ENCODE measurements at regions not wholly inside any gene's neighbourhood (a gene's known extent, or its start where the extent isn't known, plus 50 kb on each side); places are given as distances from the start of the nearest gene placed in this dataset.

GRCh38 chr6:147903321-147903720 lies 394.8 kb downstream of the SAMD5 start:
- Histone ChIP-seq H2BK120ac (replicated peaks; ENCODE audit: low read depth, low read length) (no peak overlapping the region), H2BK20ac (ENCODE audit: low read length) (no peak overlapping the region), H3K14ac (ENCODE audit: insufficient read length) (no peak overlapping the region), H3K36me3 (ENCODE audit: control insufficient read depth in 2 of 4, insufficient read depth in 4 of 4, low read length in 3 of 4) (no peaks in the 10 kb centered on the region), H3K79me2 (ENCODE audit: control insufficient read depth in 1 of 2, insufficient read depth in 2 of 2, low read length in 2 of 2) (no peaks in the 10 kb centered on the region), H2BK5ac (ENCODE audit: low read depth, low read length) (no peak overlapping the region), H3K27me3 (replicated peaks in 1 of 4; ENCODE audit: control insufficient read depth in 3 of 4, extremely low read depth in 1 of 4, insufficient read depth in 3 of 4, low read length in 3 of 4) (no peaks in the 10 kb centered on the region), H3K27ac (ENCODE audit: low read depth, low read length) (no peak overlapping the region), H3K4me1 (replicated peaks in 1 of 4; ENCODE audit: control insufficient read depth in 3 of 4, insufficient read depth in 4 of 4, low read length in 3 of 4) (peaks cover 0 to 7% (median 0%) of the 10 kb centered on the region in 4 experiments; a peak in 1 of 7 replicates), H3K18ac (ENCODE audit: extremely low read depth, low read length) (no peak overlapping the region), H3K4ac (replicated peaks; ENCODE audit: insufficient read length, low read depth, low read length) (no peak overlapping the region), H3K79me1 (ENCODE audit: low read depth, low read length) (no peaks in the 10 kb centered on the region), H4K5ac (ENCODE audit: insufficient read length, low read depth, low read length) (no peak overlapping the region), H3K23ac (ENCODE audit: insufficient read length) (no peak overlapping the region), H3K9ac (replicated peaks in 1 of 4; ENCODE audit: extremely low read depth in 1 of 4, low read depth in 3 of 4, low read length in 3 of 4) (no peak overlapping the region), H4K20me1 (replicated peaks in 1 of 2; ENCODE audit: control insufficient read depth in 1 of 2, insufficient read depth in 2 of 2, low read length in 2 of 2) (no peaks in the 10 kb centered on the region), H3K9me3 (ENCODE audit: insufficient read depth in 2 of 2, low read depth in 1 of 2, low read length in 1 of 2) (no peaks in the 10 kb centered on the region), H4K8ac (ENCODE audit: extremely low read depth, insufficient read depth, low read length) (no peak overlapping the region), H3K4me2 (ENCODE audit: insufficient read depth in 1 of 2, low read depth in 2 of 2, low read length in 2 of 2) (no peak overlapping the region), H2BK15ac (ENCODE audit: low read length) (no peak overlapping the region), H2AFZ (ENCODE audit: low read length) (no peak overlapping the region), H3K56ac (replicated peaks; ENCODE audit: insufficient read length, low read depth, low read length) (no peak overlapping the region), H3K23me2 (ENCODE audit: low read depth, low read length) (no peaks in the 10 kb centered on the region), H4K91ac (replicated peaks; ENCODE audit: insufficient read length, low read length) (no peak overlapping the region), H2AK5ac (ENCODE audit: low read depth, low read length) (no peak overlapping the region), H2BK12ac (ENCODE audit: low read depth, low read length) (no peak overlapping the region), H3K4me3 (ENCODE audit: extremely low read depth in 1 of 4, insufficient read depth in 2 of 4, low read depth in 3 of 4, low read length in 4 of 4) (no peak overlapping the region)
- ChIA-PET POLR2A (ENCODE audit: partially characterized antibody) (interaction anchor here (0.9 kb wide), 1 partner anchor 8 kb away, joined by 3 read pairs; no protein-coding TSS in a partner anchor), CTCF (ENCODE audit: partially characterized antibody) (no interaction called here)
- WGBS, 2 experiments (ENCODE audit: extremely low coverage in 1 of 2, insufficient coverage in 1 of 2, insufficient read length in 1 of 2, insufficient replicate concordance in 2 of 2, low coverage in 1 of 2, low lambda C conversion rate in 2 of 2, missing lambda C conversion rate in 1 of 2): 95% methylated on average over 4 of the region's 4 CpGs; no CpG with 5 or more reads in 1 of the 2 experiments
- DNase-seq (ENCODE audit: low read depth in 1 of 2, low spot score in 2 of 2) (no peak), FAIRE-seq (no peak)
- TF ChIP-seq SP1 (IDR thresholded peaks at IDR 0.05; ENCODE audit: low read depth, low read length): no peak
- TF ChIP-seq RAD21 (IDR thresholded peaks at IDR 0.05 in 1 of 2, conservative IDR thresholded peaks at IDR 0.05 in 1 of 2; ENCODE audit: low read depth in 2 of 2, low read length in 2 of 2): no peak
- no peak for TF ChIP-seq RFX5 (IDR thresholded peaks at IDR 0.05; ENCODE audit: borderline replicate concordance, low read depth, low read length)

Measured in H1 (cell line).